GM12878 (cell line): ENCODE measurements at regions not wholly inside any gene's neighbourhood (a gene's known extent, or its start where the extent isn't known, plus 50 kb on each side); places are given as distances from the start of the nearest gene placed in this dataset.

Experiments
- ATAC-seq: fragments of 200-7000 bp; cut with Tn5 transposase; 3 replicates; pipeline ENCODE4 v1.9.1; 2020; ENCODE audit warnings: mild to moderate bottlenecking, moderate library complexity
- BruUV-seq: library from RNA; stranded (reverse); fragments of 400-500 nt; replicated peaks from 2 replicates; lab custom pipeline; 2021; lab: Mats Ljungman, UMichigan
- CTCF ChIA-PET: fragments of 300-600 bp; sonication (Branson Sonifier 250); formaldehyde crosslinking; extraction: SDS; loops from one replicate; lab custom pipeline; 2021; ENCODE audit warnings: inconsistent platforms; lab: Yijun Ruan, JAX
- POLR2A ChIA-PET: fragments of 350-600 bp; formaldehyde crosslinking; extraction: SDS; loops from one replicate; lab custom pipeline; 2021; ENCODE audit warnings: inconsistent platforms; lab: Charles Lee
- RAD21 ChIA-PET: fragments of 300-600 bp; sonication (Branson Sonifier 250); formaldehyde crosslinking; loops from one replicate; lab custom pipeline; 2023; ENCODE audit warnings: antibody characterized with exemption; ENCODE audit not compliant: unreplicated experiment; lab: Charles Lee
- SMC1A ChIA-PET: fragments of 300-600 bp; sonication (Branson Sonifier 250); formaldehyde crosslinking; loops from one replicate; lab custom pipeline; 2023; ENCODE audit not compliant: unreplicated experiment, uncharacterized antibody; lab: Charles Lee
- DNase-seq: peaks from one replicate; pipeline ENCODE4 v3.0.0-alpha.2; 2011; ENCODE audit warnings: low read depth, low spot score
- FAIRE-seq: peaks from 3 replicates; lab custom pipeline; 2011; peaks lifted over from hg19 to GRCh38; lab: Jason Lieb, UNC
- H2AFZ ChIP-seq: 2 replicates; pipeline ENCODE4 v1.6.0; 2011; ENCODE audit warnings: low read depth, low read length, control low read depth; ENCODE audit not compliant: control insufficient read depth
- H3K27ac ChIP-seq: 2 replicates; pipeline ENCODE4 v1.5.1; 2011; ENCODE audit warnings: control low read depth; ENCODE audit not compliant: control insufficient read depth, insufficient read depth
- H3K27me3 ChIP-seq, 2 experiments: replicated peaks in 1 of 2; 2 replicates each; pipeline versions ENCODE4 v1.6.0 to v1.6.1; 2011; ENCODE audit warnings: low read length in 1 of 2; ENCODE audit not compliant: control insufficient read depth in 2 of 2, insufficient read depth in 2 of 2
- H3K36me3 ChIP-seq, 2 experiments: 2 replicates each; pipeline ENCODE4 v1.5.1; 2011; ENCODE audit warnings: low read length in 1 of 2; ENCODE audit not compliant: control insufficient read depth in 2 of 2, insufficient read depth in 2 of 2
- H3K4me1 ChIP-seq: 2 replicates; pipeline ENCODE4 v1.6.1; 2011; ENCODE audit warnings: mild to moderate bottlenecking, low read length, moderate library complexity, mixed read lengths; ENCODE audit not compliant: control insufficient read depth, insufficient read depth
- H3K4me2 ChIP-seq: 2 replicates; pipeline ENCODE4 v1.6.0; 2011; ENCODE audit warnings: control low read depth; ENCODE audit not compliant: control insufficient read depth, insufficient read depth
- H3K4me3 ChIP-seq: fragments of 200-600 bp; sonication (generic); 2 replicates; pipeline ENCODE4 v1.5.1; 2016
- H3K79me2 ChIP-seq: 2 replicates; pipeline ENCODE4 v1.6.0; 2011; ENCODE audit warnings: low read length; ENCODE audit not compliant: control insufficient read depth, insufficient read depth
- H3K9ac ChIP-seq: 2 replicates; pipeline ENCODE4 v1.8.0; 2011; ENCODE audit warnings: low read length, control low read depth, mixed read lengths; ENCODE audit not compliant: control insufficient read depth, insufficient read depth
- H3K9me3 ChIP-seq: replicated peaks from 3 replicates; pipeline ENCODE4 v1.5.1; 2011; ENCODE audit warnings: mild to moderate bottlenecking, low read length; ENCODE audit not compliant: control insufficient read depth, insufficient read depth
- H4K20me1 ChIP-seq: 2 replicates; pipeline ENCODE4 v1.6.0; 2011; ENCODE audit not compliant: control insufficient read depth, insufficient read depth
- ASH2L ChIP-seq: fragments of 300-600, 200-600 bp; sonication (generic); IDR thresholded peaks from 2 replicates; pipeline ENCODE4 v1.6.1; 2017; ENCODE audit warnings: low read depth, mild to moderate bottlenecking, borderline replicate concordance
- BCL11A ChIP-seq: IDR thresholded peaks from 2 replicates; pipeline ENCODE4 v1.6.1; 2011; ENCODE audit warnings: low read depth, low read length
- ETV6 ChIP-seq, 2 experiments: fragments of 450-650 bp in 1 of 2; IDR thresholded peaks in 1 of 2; conservative IDR thresholded peaks in 1 of 2; 2 replicates each; pipeline ENCODE4 v1.6.1; 2014; ENCODE audit warnings: antibody characterized with exemption in 1 of 2, borderline replicate concordance in 1 of 2, low read depth in 1 of 2, mild to moderate bottlenecking in 1 of 2, moderate library complexity in 1 of 2
- HCFC1 ChIP-seq: fragments of 150-350 bp; IDR thresholded peaks from 2 replicates; pipeline ENCODE4 v1.6.1; 2014; ENCODE audit warnings: low read length
- HDAC2 ChIP-seq: fragments of 200-600 bp; sonication (generic); IDR thresholded peaks from 2 replicates; pipeline ENCODE4 v1.6.1; 2017
- MTA2 ChIP-seq: fragments of 450-650 bp; IDR thresholded peaks from 2 replicates; pipeline ENCODE4 v1.6.1; 2016; ENCODE audit warnings: low read depth, mild to moderate bottlenecking, moderate library complexity
- MTA3 ChIP-seq: IDR thresholded peaks from 2 replicates; pipeline ENCODE4 v1.6.1; 2012; ENCODE audit warnings: low read length, inconsistent platforms, borderline replicate concordance
- NBN ChIP-seq: fragments of 450-650 bp; IDR thresholded peaks from 2 replicates; pipeline ENCODE4 v1.6.1; 2016
- PAX8 ChIP-seq: fragments of 450-650 bp; IDR thresholded peaks from 2 replicates; pipeline ENCODE4 v1.6.1; 2017; ENCODE audit warnings: mild to moderate bottlenecking, moderate library complexity
- SMAD1 ChIP-seq: fragments of 450-650 bp; IDR thresholded peaks from 2 replicates; pipeline ENCODE4 v1.6.1; 2018; ENCODE audit warnings: mild to moderate bottlenecking, low read depth; ENCODE audit not compliant: partially characterized antibody
- SMAD5 ChIP-seq: IDR thresholded peaks from 2 replicates; pipeline ENCODE4 v1.6.1; 2016; ENCODE audit warnings: antibody characterized with exemption, low read depth
- SRF ChIP-seq, 2 experiments: IDR thresholded peaks; 2 replicates each; pipeline ENCODE4 v1.6.1; 2011; ENCODE audit warnings: low read depth in 2 of 2, low read length in 2 of 2, mild to moderate bottlenecking in 1 of 2, moderate library complexity in 1 of 2
- TCF7 ChIP-seq: IDR thresholded peaks from 2 replicates; pipeline ENCODE4 v1.6.1; 2014; ENCODE audit warnings: antibody characterized with exemption, borderline replicate concordance
- ZNF24 ChIP-seq: fragments of 450-650 bp; IDR thresholded peaks from 2 replicates; pipeline ENCODE4 v1.6.1; 2017; ENCODE audit warnings: antibody characterized with exemption, mild to moderate bottlenecking
- WGBS: methylation state at CpG from one replicate; pipeline ENCODE4 v1.1.6; 2016; ENCODE audit warnings: low lambda C conversion rate; ENCODE audit not compliant: insufficient replicate concordance, insufficient coverage; ENCODE audit errors: missing lambda C conversion rate; 5-methylcytosine and 5-hydroxymethylcytosine counted together
- in situ Hi-C: fragments of 300-500 bp; cut with MboI; formaldehyde crosslinking; loops from 9 replicates; pipeline ENCODE4 v1.14.3; 2018; ENCODE audit warnings: mixed read lengths
- intact Hi-C: fragments of 100-400 bp; cut with micrococcal nuclease; formaldehyde crosslinking; loops from one replicate; pipeline ENCODE4 v1.14.2; 2022; ENCODE audit not compliant: unreplicated experiment
- TF ChIP-seq, protein P1 (sequence below): fragments of 450-650 bp; IDR thresholded peaks from 2 replicates; pipeline ENCODE4 v1.6.1; 2017; ENCODE audit warnings: mild to moderate bottlenecking, low read depth, inconsistent platforms; ENCODE audit not compliant: poor library complexity, severe bottlenecking
- TF ChIP-seq, protein P2 (sequence below): IDR thresholded peaks from 2 replicates; pipeline ENCODE4 v1.6.1; 2011; ENCODE audit warnings: low read depth, low read length, improper control_type of control experiment, borderline replicate concordance
- TF ChIP-seq, protein P3 (sequence below): IDR thresholded peaks from 2 replicates; pipeline ENCODE4 v1.6.1; 2012; ENCODE audit warnings: low read depth, low read length, improper control_type of control experiment
- TF ChIP-seq, protein P4 (sequence below): IDR thresholded peaks from 2 replicates; pipeline ENCODE4 v1.6.1; 2012; ENCODE audit warnings: low read depth, low read length, improper control_type of control experiment
- TF ChIP-seq, protein P5 (sequence below): IDR thresholded peaks from 2 replicates; pipeline ENCODE4 v1.6.1; 2011; ENCODE audit warnings: borderline replicate concordance, low read depth, mild to moderate bottlenecking, moderate library complexity, mixed read lengths, low read length; ENCODE audit not compliant: insufficient read depth; ENCODE audit errors: extremely low read length

DNA sequence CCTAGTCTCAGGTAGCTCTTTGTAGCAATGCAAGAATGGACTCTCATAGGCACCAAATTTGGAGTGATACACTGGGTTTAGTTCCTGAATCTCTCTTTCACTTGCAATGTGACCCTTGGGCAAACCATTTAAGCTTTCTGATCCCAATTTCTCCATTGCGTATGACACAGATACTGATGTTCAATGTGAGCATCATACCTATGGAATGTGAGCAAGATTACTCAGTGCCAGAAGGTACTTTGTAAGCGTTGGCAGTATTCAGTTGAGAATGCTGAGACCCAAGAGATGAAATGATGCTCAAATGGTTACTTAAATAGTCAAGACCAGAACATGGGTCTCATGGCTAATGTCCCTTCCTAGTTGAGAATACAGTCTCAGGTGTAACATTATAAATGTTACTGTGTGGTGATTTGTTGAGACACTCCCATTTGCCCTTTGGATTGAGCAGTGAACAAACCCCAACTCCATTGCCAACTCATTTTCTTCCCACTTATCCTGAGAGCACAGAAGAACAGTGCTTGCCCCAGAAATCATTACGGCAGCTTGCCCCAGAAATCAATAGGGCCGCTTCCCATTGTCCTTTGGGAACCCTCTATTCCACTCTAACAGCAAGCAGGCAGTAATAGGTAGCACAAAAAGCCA is 134.1 kb downstream of the SOX9 start:
- no peak overlapping the region for H3K4me3 ChIP-seq
- no peak overlapping the region for H3K4me2 ChIP-seq
- ChIA-PET RAD21 (interaction anchor here (0.7 kb wide), 1 partner anchor 33 kb away, joined by 3 read pairs; no protein-coding TSS in a partner anchor), POLR2A (no interaction called here), SMC1A (interaction anchor here (1.1 kb wide), 2 partner anchors 42 to 73 kb away, joined by 3 read pairs; no protein-coding TSS in a partner anchor), CTCF (interaction anchor here (1.1 kb wide), 1 partner anchor 37 kb away, joined by 3 read pairs; no protein-coding TSS in a partner anchor)
- H3K36me3 ChIP-seq, result no peaks in the 10 kb centered on the region
- in situ Hi-C loops, result no loop called here
- WGBS, result 68% methylated on average over 4 of the region's 4 CpGs
- no peaks in the 10 kb centered on the region for H3K79me2 ChIP-seq
- BruUV-seq, result no TSS peak
- H3K27ac ChIP-seq, result no peak overlapping the region
- H3K4me1 ChIP-seq, result no peaks in the 10 kb centered on the region
- FAIRE-seq (no peak), DNase-seq (no peak), ATAC-seq (no peak)
- no peak overlapping the region for H3K9ac ChIP-seq
- no peaks in the 10 kb centered on the region for H4K20me1 ChIP-seq
- H3K9me3 ChIP-seq, result no peaks in the 10 kb centered on the region
- intact Hi-C loops, result no loop called here
- no peaks in the 10 kb centered on the region; a peak in 1 of 4 replicates for H3K27me3 ChIP-seq
- H2AFZ ChIP-seq, result no peak overlapping the region
- no peak for TF ChIP-seq MTA2
- no peak for TF ChIP-seq HCFC1
- TF ChIP-seq ZNF24, result no peak
- TF ChIP-seq SMAD1, result no peak
- no peak for TF ChIP-seq HDAC2
- TF ChIP-seq ETV6 (conservative IDR thresholded peaks at IDR 0.05 in 1 of 2, IDR thresholded peaks at IDR 0.05 in 1 of 2; ENCODE audit: borderline replicate concordance in 1 of 2, low read depth in 1 of 2), result no peak
- TF ChIP-seq, protein P1, sequence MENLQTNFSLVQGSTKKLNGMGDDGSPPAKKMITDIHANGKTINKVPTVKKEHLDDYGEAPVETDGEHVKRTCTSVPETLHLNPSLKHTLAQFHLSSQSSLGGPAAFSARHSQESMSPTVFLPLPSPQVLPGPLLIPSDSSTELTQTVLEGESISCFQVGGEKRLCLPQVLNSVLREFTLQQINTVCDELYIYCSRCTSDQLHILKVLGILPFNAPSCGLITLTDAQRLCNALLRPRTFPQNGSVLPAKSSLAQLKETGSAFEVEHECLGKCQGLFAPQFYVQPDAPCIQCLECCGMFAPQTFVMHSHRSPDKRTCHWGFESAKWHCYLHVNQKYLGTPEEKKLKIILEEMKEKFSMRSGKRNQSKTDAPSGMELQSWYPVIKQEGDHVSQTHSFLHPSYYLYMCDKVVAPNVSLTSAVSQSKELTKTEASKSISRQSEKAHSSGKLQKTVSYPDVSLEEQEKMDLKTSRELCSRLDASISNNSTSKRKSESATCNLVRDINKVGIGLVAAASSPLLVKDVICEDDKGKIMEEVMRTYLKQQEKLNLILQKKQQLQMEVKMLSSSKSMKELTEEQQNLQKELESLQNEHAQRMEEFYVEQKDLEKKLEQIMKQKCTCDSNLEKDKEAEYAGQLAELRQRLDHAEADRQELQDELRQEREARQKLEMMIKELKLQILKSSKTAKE, result no peak
- no peak for TF ChIP-seq SMAD5
- TF ChIP-seq, protein P2, sequence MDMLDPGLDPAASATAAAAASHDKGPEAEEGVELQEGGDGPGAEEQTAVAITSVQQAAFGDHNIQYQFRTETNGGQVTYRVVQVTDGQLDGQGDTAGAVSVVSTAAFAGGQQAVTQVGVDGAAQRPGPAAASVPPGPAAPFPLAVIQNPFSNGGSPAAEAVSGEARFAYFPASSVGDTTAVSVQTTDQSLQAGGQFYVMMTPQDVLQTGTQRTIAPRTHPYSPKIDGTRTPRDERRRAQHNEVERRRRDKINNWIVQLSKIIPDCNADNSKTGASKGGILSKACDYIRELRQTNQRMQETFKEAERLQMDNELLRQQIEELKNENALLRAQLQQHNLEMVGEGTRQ, result no peak
- no peak for TF ChIP-seq ASH2L
- TF ChIP-seq MTA3, result no peak
- TF ChIP-seq, protein P3, sequence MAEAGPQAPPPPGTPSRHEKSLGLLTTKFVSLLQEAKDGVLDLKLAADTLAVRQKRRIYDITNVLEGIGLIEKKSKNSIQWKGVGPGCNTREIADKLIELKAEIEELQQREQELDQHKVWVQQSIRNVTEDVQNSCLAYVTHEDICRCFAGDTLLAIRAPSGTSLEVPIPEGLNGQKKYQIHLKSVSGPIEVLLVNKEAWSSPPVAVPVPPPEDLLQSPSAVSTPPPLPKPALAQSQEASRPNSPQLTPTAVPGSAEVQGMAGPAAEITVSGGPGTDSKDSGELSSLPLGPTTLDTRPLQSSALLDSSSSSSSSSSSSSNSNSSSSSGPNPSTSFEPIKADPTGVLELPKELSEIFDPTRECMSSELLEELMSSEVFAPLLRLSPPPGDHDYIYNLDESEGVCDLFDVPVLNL, result no peak
- TF ChIP-seq, protein P4, sequence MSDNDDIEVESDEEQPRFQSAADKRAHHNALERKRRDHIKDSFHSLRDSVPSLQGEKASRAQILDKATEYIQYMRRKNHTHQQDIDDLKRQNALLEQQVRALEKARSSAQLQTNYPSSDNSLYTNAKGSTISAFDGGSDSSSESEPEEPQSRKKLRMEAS, result no peak
- no peak for TF ChIP-seq BCL11A
- TF ChIP-seq PAX8, result no peak
- TF ChIP-seq NBN, result no peak
- TF ChIP-seq TCF7, result no peak
- TF ChIP-seq SRF (IDR thresholded peaks at IDR 0.05; ENCODE audit: low read depth in 2 of 2, low read length in 2 of 2), result no peak
- TF ChIP-seq, protein P5, sequence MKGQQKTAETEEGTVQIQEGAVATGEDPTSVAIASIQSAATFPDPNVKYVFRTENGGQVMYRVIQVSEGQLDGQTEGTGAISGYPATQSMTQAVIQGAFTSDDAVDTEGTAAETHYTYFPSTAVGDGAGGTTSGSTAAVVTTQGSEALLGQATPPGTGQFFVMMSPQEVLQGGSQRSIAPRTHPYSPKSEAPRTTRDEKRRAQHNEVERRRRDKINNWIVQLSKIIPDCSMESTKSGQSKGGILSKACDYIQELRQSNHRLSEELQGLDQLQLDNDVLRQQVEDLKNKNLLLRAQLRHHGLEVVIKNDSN, result no peak
